HCT116 (cell line): ENCODE measurements at regions not wholly inside any gene's neighbourhood (a gene's known extent, or its start where the extent isn't known, plus 50 kb on each side); places are given as distances from the start of the nearest gene placed in this dataset.

Experiments used
- ATAC-seq: fragments of 200-7000 bp; cut with Tn5 transposase; 2 replicates; pipeline ENCODE4 v1.9.1; 2020; ENCODE audit warnings: mild to moderate bottlenecking, moderate library complexity
- BruUV-seq: library from RNA; stranded (reverse); fragments of 400-500 nt; replicated peaks from 2 replicates; lab custom pipeline; 2021; lab: Mats Ljungman, UMichigan
- CTCF ChIA-PET: fragments of 300-600 bp; sonication (Branson Sonifier 250); formaldehyde crosslinking; loops from one replicate; lab custom pipeline; 2021; ENCODE audit warnings: antibody characterized with exemption; lab: Charles Lee
- POLR2A ChIA-PET: fragments of 300-600, 350-600 bp; sonication (Branson Sonifier 250); formaldehyde crosslinking; loops from one replicate; lab custom pipeline; 2021; ENCODE audit warnings: antibody characterized with exemption; lab: Charles Lee
- RAD21 ChIA-PET, 2 experiments: fragments of 300-600 bp; sonication (Branson Sonifier 250); formaldehyde crosslinking; loops; one replicate each; lab custom pipeline; 2023; ENCODE audit warnings: low total read pairs in 2 of 2; ENCODE audit not compliant: uncharacterized antibody in 2 of 2, unreplicated experiment in 2 of 2, low non-redundant PET in 1 of 2; lab: Charles Lee
- DNase-seq: peaks from one replicate; pipeline ENCODE4 v3.0.0-alpha.2; 2010; ENCODE audit warnings: low read depth, low spot score
- H2AFZ ChIP-seq: fragments of 200-600 bp; shearing (Covaris generic), sonication (generic); 2 replicates; pipeline ENCODE4 v1.6.1; 2017; ENCODE audit warnings: low read depth, mixed run types, mixed read lengths, antibody characterized with exemption, low read length; ENCODE audit not compliant: poor library complexity, severe bottlenecking
- H3K27ac ChIP-seq: 2 replicates; pipeline ENCODE4 v1.5.1; 2012; ENCODE audit warnings: low read depth, low read length
- H3K27me3 ChIP-seq: fragments of 200-600 bp; sonication (generic); 2 replicates; pipeline ENCODE4 v1.6.1; 2016; ENCODE audit warnings: mixed run types, low read length, mixed read lengths; ENCODE audit not compliant: insufficient read depth
- H3K36me3 ChIP-seq, 2 experiments: fragments of 200-500 bp in 1 of 2; fragments of 200-600 bp in 1 of 2; sonication (Bioruptor generic) in 1 of 2; sonication (generic) in 1 of 2; 2 replicates each; pipeline versions ENCODE4 v1.5.1 to v1.6.1; 2014 to 2016; ENCODE audit warnings: low read length in 2 of 2, inconsistent platforms in 1 of 2, mixed read lengths in 1 of 2, mixed run types in 1 of 2; ENCODE audit not compliant: insufficient read depth in 2 of 2, control insufficient read depth in 1 of 2
- H3K4me1 ChIP-seq, 2 experiments: fragments of 200-600 bp in 1 of 2; sonication (generic) in 1 of 2; 2 replicates each; pipeline versions ENCODE4 v1.5.1 to v1.6.1; 2012 to 2017; ENCODE audit warnings: low read length in 2 of 2, inconsistent platforms in 1 of 2, mild to moderate bottlenecking in 1 of 2, mixed read lengths in 1 of 2, mixed run types in 1 of 2, moderate library complexity in 1 of 2; ENCODE audit not compliant: insufficient read depth in 2 of 2, control insufficient read depth in 1 of 2
- H3K4me2 ChIP-seq: fragments of 200-600 bp; sonication (generic); 2 replicates; pipeline ENCODE4 v1.6.1; 2017; ENCODE audit warnings: mixed run types, low read length, mixed read lengths
- H3K4me3 ChIP-seq, 2 experiments: fragments of 200-600 bp in 1 of 2; sonication (generic) in 1 of 2; replicated peaks in 1 of 2; 2 replicates each; pipeline ENCODE4 v1.5.1; 2011 to 2016; ENCODE audit warnings: low read length in 2 of 2, control low read depth in 1 of 2, low read depth in 1 of 2, mild to moderate bottlenecking in 1 of 2, mixed read lengths in 1 of 2, mixed run types in 1 of 2
- H3K79me2 ChIP-seq: fragments of 200-600 bp; sonication (generic); 2 replicates; pipeline ENCODE4 v1.6.1; 2017; ENCODE audit warnings: mild to moderate bottlenecking, mixed run types, low read length, moderate library complexity, mixed read lengths; ENCODE audit not compliant: insufficient read depth
- H3K9ac ChIP-seq: fragments of 200-600 bp; sonication (generic); 2 replicates; pipeline ENCODE4 v1.6.1; 2016; ENCODE audit warnings: low read length, mixed read lengths
- H3K9me2 ChIP-seq: fragments of 200-600 bp; sonication (generic), shearing (Covaris generic); 2 replicates; pipeline ENCODE4 v1.6.1; 2017; ENCODE audit warnings: mixed run types, mild to moderate bottlenecking, moderate library complexity; ENCODE audit not compliant: insufficient read depth
- H3K9me3 ChIP-seq, 2 experiments: fragments of 200-500 bp in 1 of 2; fragments of 200-600 bp in 1 of 2; sonication (Bioruptor generic) in 1 of 2; sonication (generic) in 1 of 2; 2 replicates each; pipeline ENCODE4 v1.6.1; 2014 to 2017; ENCODE audit warnings: low read length in 2 of 2, mixed read lengths in 2 of 2, inconsistent platforms in 1 of 2, low read depth in 1 of 2, mild to moderate bottlenecking in 1 of 2, mixed run types in 1 of 2, moderate library complexity in 1 of 2; ENCODE audit not compliant: control insufficient read depth in 1 of 2, insufficient read depth in 1 of 2
- H4K20me1 ChIP-seq: fragments of 200-600 bp; sonication (generic), shearing (Covaris generic); 2 replicates; pipeline ENCODE4 v1.6.1; 2017; ENCODE audit warnings: mixed run types, mild to moderate bottlenecking, moderate library complexity; ENCODE audit not compliant: insufficient read depth
- ATF3 ChIP-seq: IDR thresholded peaks from 2 replicates; pipeline ENCODE4 v1.6.1; 2012
- CBX3 ChIP-seq: IDR thresholded peaks from 2 replicates; pipeline ENCODE4 v1.6.1; 2012; ENCODE audit warnings: low read depth
- CEBPB ChIP-seq: IDR thresholded peaks from 2 replicates; pipeline ENCODE4 v1.6.1; 2012; ENCODE audit warnings: low read depth
- CTCF ChIP-seq, 3 experiments: fragments of 200-600 bp in 1 of 3; sonication (generic) in 1 of 3; IDR thresholded peaks in 2 of 3; conservative IDR thresholded peaks in 1 of 3; 2 replicates each; pipeline ENCODE4 v1.5.1; 2012 to 2017; ENCODE audit warnings: low read depth in 2 of 3, low read length in 2 of 3, antibody characterized with exemption in 1 of 3, borderline replicate concordance in 1 of 3, control low read depth in 1 of 3, mild to moderate bottlenecking in 1 of 3, mixed read lengths in 1 of 3, mixed run types in 1 of 3, moderate library complexity in 1 of 3; ENCODE audit not compliant: insufficient read depth in 1 of 3
- EZH2 ChIP-seq: fragments of 200-600 bp; sonication (generic); IDR thresholded peaks from 2 replicates; pipeline ENCODE4 v1.6.1; 2017; ENCODE audit warnings: antibody characterized with exemption, mixed run types
- EZH2phosphoT487 ChIP-seq: fragments of 200-600 bp; IDR thresholded peaks from 2 replicates; pipeline ENCODE4 v1.6.1; 2018; ENCODE audit warnings: antibody characterized with exemption, borderline replicate concordance
- MAX ChIP-seq: IDR thresholded peaks from 2 replicates; pipeline ENCODE4 v1.6.1; 2012
- POLR2A ChIP-seq: IDR thresholded peaks from 2 replicates; pipeline ENCODE4 v1.7.0; 2011; ENCODE audit warnings: borderline replicate concordance; ENCODE audit not compliant: insufficient read depth, insufficient read length; ENCODE audit errors: extremely low read depth
- POLR2AphosphoS5 ChIP-seq: IDR thresholded peaks from 2 replicates; pipeline ENCODE4 v1.6.1; 2011; ENCODE audit warnings: mild to moderate bottlenecking, low read depth, low read length, moderate library complexity
- RAD21 ChIP-seq: IDR thresholded peaks from 2 replicates; pipeline ENCODE4 v1.6.1; 2012; ENCODE audit warnings: low read depth, mild to moderate bottlenecking
- SIN3A ChIP-seq: IDR thresholded peaks from 2 replicates; pipeline ENCODE4 v1.6.1; 2012; ENCODE audit warnings: low read depth
- SP1 ChIP-seq: IDR thresholded peaks from 2 replicates; pipeline ENCODE4 v1.6.1; 2012; ENCODE audit warnings: low read depth
- SRF ChIP-seq: IDR thresholded peaks from 2 replicates; pipeline ENCODE4 v1.6.1; 2012; ENCODE audit warnings: low read depth
- YY1 ChIP-seq: IDR thresholded peaks from 2 replicates; pipeline ENCODE4 v1.6.1; 2011; ENCODE audit warnings: low read length, low read depth, moderate library complexity, mild to moderate bottlenecking; ENCODE audit not compliant: insufficient replicate concordance; ENCODE audit errors: extremely low read depth
- ZFX ChIP-seq: fragments of 450-650 bp; IDR thresholded peaks from 2 replicates; pipeline ENCODE4 v1.6.1; 2017
- ZNF274 ChIP-seq: fragments of 200-500 bp; sonication (Bioruptor generic); IDR thresholded peaks from 2 replicates; pipeline ENCODE4 v1.6.1; 2014; ENCODE audit warnings: mild to moderate bottlenecking, low read depth, low read length, inconsistent platforms
- intact Hi-C: fragments of 100-400 bp; cut with micrococcal nuclease; formaldehyde crosslinking; loops from 2 replicates; pipeline ENCODE4 v1.10.0; 2022

DNA sequence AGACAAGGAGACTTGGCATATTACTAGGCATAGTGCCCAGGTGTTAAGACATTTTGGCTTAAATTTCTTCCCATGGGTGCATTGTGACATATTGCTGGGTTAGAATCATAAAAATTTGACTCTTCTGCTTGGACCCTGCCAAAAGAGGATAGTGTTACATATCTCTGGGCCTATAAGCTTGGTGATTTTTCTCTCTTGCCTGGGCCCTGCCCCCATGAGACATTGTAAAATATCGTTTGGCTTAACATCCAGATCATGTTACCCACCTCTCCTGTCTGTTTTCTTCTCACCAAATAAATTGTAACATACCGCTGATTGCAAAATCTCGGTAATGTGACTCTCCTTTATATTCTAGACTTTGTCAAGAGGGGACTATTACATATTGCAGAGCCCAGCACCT lies 836.4 kb upstream of the TSPY4 start:
- H2AFZ ChIP-seq = no peak overlapping the region
- H3K9me3 ChIP-seq = no peaks in the 10 kb centered on the region
- ChIA-PET POLR2A (no interaction called here), RAD21 (no interaction called here), CTCF (no interaction called here)
- no peaks in the 10 kb centered on the region for H3K9me2 ChIP-seq
- no peak for ATAC-seq
- TF ChIP-seq SRF (no peak), ZNF274 (no peak), ATF3 (no peak), SP1 (no peak), MAX (no peak), RAD21 (no peak), CBX3 (no peak), CTCF (IDR thresholded peaks at IDR 0.05 in 2 of 3, conservative IDR thresholded peaks at IDR 0.05 in 1 of 3; ENCODE audit: borderline replicate concordance in 1 of 3, insufficient read depth in 1 of 3, low read depth in 2 of 3, low read length in 2 of 3) (no peak), CEBPB (no peak), SIN3A (no peak), POLR2AphosphoS5 (no peak), EZH2 (no peak), ZFX (no peak), YY1 (no peak), EZH2phosphoT487 (no peak), POLR2A (no peak)
- no peak overlapping the region for H3K4me3 ChIP-seq
- no peaks in the 10 kb centered on the region for H4K20me1 ChIP-seq
- DNase-seq = no peak
- no peak overlapping the region for H3K4me2 ChIP-seq
- no peaks in the 10 kb centered on the region for H3K79me2 ChIP-seq
- H3K36me3 ChIP-seq = no peaks in the 10 kb centered on the region
- no peaks in the 10 kb centered on the region for H3K4me1 ChIP-seq
- BruUV-seq = no TSS peak
- intact Hi-C loops = no loop called here
- no peaks in the 10 kb centered on the region for H3K27me3 ChIP-seq
- no peak overlapping the region for H3K9ac ChIP-seq
- H3K27ac ChIP-seq = no peak overlapping the region
